ENCODE measurements at regions not wholly inside any gene's neighbourhood (a gene's known extent, or its start where the extent isn't known, plus 50 kb on each side); places are given as distances from the start of the nearest gene placed in this dataset.

DNA sequence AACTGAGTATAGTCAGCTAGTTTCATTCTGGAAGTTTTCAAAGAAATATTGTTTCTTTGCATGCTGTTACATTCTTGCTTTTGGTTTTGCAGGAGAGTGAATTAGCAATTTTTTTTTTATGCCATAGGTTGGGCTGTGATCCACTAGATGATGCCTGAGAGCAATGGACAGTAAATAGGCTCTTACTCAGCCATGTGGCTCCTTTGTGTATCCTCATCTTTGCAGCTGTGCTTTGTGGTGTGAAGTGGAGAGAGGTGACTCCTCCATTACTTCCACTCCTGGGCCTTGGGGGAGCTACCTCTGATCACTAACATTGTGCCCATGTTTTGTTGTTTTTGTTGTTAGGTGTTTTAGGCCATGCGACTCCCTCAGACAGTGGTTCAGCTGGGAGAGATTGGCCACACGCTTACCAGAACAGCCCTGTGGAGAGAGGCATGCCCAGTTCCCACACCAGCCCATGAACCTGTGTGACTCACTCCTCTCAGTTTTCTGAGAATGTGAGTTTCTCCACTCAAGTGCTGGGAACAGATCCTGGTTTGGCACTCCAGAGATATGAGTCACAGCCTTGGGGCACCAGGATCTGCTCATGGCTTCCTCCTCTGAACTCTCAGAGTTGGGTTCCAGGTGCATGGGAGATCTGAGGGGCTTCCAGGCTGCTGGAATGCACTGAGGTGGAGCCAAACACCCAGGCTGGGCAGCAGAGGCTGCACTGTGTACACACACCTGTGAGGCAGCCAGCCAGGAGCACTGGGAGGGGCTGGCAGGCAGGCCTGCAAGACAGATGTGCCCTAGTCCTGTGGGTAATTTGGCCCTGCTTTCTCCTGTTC is 785.3 kb downstream of the ROBO2 start:
- Histone ChIP-seq H3K36me3 (ENCODE audit: low read depth, missing control alignments) (no peaks in the 10 kb centered on the region), H3K27me3 (no peaks in the 10 kb centered on the region), H3K4me3 (no peak overlapping the region), H3K27ac (no peak overlapping the region), H3K9me3 (no peaks in the 10 kb centered on the region), H3K4me1 (no peaks in the 10 kb centered on the region)
- TF ChIP-seq POLR2A (IDR thresholded peaks at IDR 0.05): no peak
- TF ChIP-seq, protein P1, sequence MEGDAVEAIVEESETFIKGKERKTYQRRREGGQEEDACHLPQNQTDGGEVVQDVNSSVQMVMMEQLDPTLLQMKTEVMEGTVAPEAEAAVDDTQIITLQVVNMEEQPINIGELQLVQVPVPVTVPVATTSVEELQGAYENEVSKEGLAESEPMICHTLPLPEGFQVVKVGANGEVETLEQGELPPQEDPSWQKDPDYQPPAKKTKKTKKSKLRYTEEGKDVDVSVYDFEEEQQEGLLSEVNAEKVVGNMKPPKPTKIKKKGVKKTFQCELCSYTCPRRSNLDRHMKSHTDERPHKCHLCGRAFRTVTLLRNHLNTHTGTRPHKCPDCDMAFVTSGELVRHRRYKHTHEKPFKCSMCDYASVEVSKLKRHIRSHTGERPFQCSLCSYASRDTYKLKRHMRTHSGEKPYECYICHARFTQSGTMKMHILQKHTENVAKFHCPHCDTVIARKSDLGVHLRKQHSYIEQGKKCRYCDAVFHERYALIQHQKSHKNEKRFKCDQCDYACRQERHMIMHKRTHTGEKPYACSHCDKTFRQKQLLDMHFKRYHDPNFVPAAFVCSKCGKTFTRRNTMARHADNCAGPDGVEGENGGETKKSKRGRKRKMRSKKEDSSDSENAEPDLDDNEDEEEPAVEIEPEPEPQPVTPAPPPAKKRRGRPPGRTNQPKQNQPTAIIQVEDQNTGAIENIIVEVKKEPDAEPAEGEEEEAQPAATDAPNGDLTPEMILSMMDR (IDR thresholded peaks at IDR 0.05): no peak
- 93 to 100% methylated on average over 2 of the region's 2 CpGs for whole genome bisulfite sequencing, 2 donors
- intact Hi-C loops (cut with DNase I; ENCODE audit: low total_unique reads): no loop called here
- no peak for DNase-seq

DNA sequence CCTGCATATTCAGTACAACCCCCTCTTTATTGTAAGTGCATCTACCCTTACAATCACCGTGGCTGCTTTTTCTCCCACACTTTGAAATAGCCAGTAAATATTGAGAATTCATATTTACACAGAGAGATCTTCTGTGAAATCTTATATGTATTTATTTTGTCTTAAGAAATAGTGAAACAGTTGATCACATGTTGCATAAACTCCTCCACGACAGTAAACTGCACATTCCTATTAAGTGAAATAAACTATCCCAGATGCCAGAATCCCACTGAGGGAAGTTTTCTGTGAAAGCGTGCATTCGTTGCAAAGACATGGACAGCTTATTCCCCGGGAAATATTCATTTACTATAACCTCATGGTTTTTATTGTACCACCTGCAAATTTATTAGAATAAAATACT is 796.0 kb downstream of the ROBO2 start:
- Histone ChIP-seq H3K27ac (no peak overlapping the region), H3K9me3 (no peaks in the 10 kb centered on the region), H3K36me3 (ENCODE audit: low read depth, missing control alignments) (no peaks in the 10 kb centered on the region), H3K4me1 (no peaks in the 10 kb centered on the region), H3K27me3 (no peaks in the 10 kb centered on the region), H3K4me3 (no peak overlapping the region)
- no peak for TF ChIP-seq POLR2A (IDR thresholded peaks at IDR 0.05)
- TF ChIP-seq, protein P1 (IDR thresholded peaks at IDR 0.05): no peak
- 28 to 42% methylated on average over 5 of the region's 5 CpGs for WGBS, 2 donors
- no peak for DNase-seq
- intact Hi-C loops (cut with DNase I; ENCODE audit: low total_unique reads): no loop called here

DNA sequence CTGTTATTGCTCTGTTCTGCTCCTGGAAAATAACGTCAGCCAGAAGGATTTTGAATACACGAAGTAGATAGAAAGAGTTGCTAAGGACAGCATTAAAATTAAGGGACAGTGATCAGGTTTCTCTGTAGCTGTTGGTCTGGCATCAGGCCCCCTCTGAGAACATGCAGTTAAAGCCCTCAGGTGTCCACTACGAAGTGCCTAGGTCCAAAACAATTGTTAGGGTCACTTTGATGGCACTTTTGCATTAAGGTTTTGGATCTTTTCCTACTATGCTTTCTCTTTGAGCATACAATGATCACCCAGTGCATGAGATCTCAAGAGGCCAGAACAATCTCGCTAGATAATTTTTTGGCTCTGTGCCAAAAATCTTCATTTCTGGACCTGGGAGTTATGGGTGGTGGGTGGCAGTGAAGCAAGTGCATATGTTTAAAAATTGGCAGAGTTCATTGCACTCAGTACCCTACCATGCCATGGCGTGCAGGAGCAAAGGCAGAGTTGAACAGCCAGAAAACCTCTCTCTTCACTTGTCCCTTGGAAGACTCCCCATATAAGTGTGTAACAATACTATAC is 797.6 kb downstream of the ROBO2 start:
- no peak for TF ChIP-seq POLR2A (IDR thresholded peaks at IDR 0.05)
- TF ChIP-seq, protein P1 (IDR thresholded peaks at IDR 0.05): no peak
- Histone ChIP-seq H3K9me3 (no peaks in the 10 kb centered on the region), H3K4me3 (no peak overlapping the region), H3K27ac (no peak overlapping the region), H3K27me3 (no peaks in the 10 kb centered on the region), H3K4me1 (no peaks in the 10 kb centered on the region), H3K36me3 (ENCODE audit: low read depth, missing control alignments) (no peaks in the 10 kb centered on the region)
- intact Hi-C loops (cut with DNase I; ENCODE audit: low total_unique reads): no loop called here
- no peak for DNase-seq
- WGBS, 2 donors: 50 to 55% methylated on average over 5 of the region's 5 CpGs

DNA sequence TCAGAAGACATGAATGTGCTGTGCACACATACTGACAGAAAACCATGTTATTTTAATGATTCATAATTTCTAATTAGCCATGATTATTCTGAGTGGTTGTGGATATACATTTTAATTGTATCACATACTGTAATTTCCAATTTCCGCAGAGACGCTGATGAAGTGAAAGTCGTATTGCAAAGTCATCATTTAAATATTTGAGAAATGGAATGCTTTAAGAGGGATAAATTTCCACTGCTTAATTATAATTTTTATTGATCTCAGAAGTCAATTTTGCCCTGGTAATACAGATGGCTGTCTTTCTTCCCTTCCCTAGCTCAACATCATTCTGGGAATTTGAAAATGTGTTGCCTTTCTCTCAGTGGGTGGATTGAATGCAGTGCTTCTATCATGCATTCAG is 819.3 kb downstream of the ROBO2 start:
- WGBS, 2 donors: 93 to 94% methylated on average over 3 of the region's 3 CpGs

More for the DNA sequence above, 819.3 kb downstream of the ROBO2 start:
- Histone ChIP-seq H3K36me3 (ENCODE audit: low read depth, missing control alignments) (no peaks in the 10 kb centered on the region), H3K4me1 (no peaks in the 10 kb centered on the region), H3K4me3 (no peak overlapping the region), H3K27me3 (no peaks in the 10 kb centered on the region), H3K27ac (no peak overlapping the region), H3K9me3 (no peaks in the 10 kb centered on the region)
- TF ChIP-seq, protein P1 (IDR thresholded peaks at IDR 0.05): no peak
- TF ChIP-seq POLR2A (IDR thresholded peaks at IDR 0.05): no peak
- intact Hi-C loops (cut with DNase I; ENCODE audit: low total_unique reads): no loop called here
- no peak for DNase-seq

All from testis (tissue), 2 donors.